NCI-H187 (cell line): ENCODE measurements at regions not wholly inside any gene's neighbourhood (a gene's known extent, or its start where the extent isn't known, plus 50 kb on each side); places are given as distances from the start of the nearest gene placed in this dataset.

Experiments used
- DNase-seq, 2 experiments: peaks; one replicate each; lab custom pipeline; 2025; lab: John Stamatoyannopoulos, UW

DNA sequence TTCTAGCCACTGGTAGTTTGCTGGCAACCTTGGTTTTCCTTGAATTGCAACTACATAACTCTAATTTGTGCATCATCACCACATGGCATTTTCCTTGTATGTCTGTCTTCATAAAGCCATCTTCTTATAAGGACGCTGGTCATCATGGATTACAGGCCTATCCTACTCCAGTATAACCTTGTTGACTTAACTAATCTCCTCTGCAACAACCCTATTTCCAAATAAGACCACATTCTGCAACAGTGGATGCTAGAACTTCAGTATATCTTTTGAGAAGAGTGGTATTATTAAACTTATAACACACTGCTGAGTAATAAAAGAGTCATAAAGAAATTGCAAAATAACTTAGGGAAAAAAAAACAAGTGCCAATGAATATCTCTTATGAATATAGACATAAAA is 511.8 kb upstream of the FOXG1 start:
- DNase-seq: no peak

DNA sequence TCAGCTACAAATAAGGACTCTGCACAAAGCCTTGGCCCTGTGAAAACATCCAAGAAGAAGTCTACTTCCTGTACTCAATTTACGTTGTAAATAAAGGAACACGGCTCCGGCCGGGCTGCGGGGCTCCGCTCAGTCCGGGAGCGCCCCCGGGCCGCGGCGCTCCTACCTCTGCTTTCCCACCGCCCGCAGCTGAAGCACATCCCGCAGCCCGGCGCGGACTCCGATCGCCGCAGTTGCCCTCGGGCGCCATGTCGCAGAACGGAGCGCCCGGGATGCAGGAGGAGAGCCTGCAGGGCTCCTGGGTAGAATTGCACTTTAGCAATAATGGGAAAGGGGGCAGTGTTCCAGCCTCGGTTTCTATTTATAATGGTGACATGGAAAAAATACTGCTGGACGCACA is 502.3 kb upstream of the FOXG1 start:
- no peak for DNase-seq

DNA sequence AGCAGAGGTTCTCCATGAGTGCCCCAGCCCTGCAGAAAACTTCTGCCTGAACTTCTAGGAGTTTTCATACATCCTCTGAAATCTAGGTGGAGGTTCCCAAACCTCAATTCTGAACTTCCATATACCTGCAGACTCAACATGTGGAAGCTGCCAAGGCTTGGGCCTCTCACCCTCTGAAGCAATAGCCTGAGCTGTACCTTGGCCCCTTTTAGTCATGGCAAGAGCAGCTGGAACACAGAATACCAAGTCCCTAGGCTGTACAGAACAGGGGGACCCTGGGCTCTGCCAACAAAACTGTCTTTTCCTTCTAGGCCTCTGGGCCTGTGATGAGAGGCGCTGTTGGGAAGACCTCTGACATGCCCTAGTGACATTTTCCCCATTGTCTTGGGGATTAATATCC is 494.3 kb upstream of the FOXG1 start:
- no peak for DNase-seq

DNA sequence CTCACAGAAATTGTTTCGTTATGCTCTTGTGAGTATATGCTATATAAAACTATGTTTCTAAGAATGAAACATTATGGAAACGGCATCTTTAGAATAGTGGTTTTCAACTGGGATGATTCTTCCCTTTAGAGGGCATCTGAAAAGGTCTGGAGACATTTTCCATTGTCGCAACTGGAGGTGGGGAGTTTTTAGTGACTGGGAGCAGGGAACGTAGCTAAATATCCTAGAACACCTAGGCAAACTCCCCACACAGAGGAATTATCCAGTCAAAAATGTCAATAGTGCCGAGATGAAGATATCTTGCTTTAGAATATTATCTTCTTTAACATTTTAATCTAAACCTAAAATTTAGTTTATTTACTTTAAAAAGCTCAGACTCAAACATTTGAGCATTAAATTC is 486.1 kb upstream of the FOXG1 start:
- no peak for DNase-seq

DNA sequence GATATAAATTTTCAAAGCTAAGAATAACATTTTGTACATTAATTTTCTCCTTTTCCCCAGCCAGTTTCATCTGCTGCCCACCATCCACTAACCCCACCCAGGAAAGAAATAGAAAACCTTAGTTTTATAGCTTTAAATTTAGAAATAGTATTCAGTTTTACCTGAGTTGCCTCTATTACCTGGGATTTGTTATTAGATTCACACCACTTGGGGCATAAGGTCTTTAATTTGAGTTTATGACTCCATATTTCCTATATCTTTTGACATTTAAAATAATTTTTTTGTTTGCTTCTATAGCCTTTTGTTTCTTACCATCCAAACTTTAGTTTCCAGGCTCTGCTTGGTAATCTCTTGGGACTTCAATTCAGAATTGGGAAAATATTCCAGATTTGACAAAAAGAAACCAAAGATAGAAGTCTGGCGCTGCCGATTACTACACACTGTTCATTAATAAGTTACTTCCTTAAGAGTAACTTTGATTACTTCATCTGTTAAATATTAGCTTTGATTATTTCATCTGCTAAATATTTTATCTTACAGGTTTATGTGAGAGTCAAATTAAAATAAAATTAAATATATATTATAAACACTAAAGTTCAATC is 485.5 kb upstream of the FOXG1 start:
- DNase-seq: no peak

DNA sequence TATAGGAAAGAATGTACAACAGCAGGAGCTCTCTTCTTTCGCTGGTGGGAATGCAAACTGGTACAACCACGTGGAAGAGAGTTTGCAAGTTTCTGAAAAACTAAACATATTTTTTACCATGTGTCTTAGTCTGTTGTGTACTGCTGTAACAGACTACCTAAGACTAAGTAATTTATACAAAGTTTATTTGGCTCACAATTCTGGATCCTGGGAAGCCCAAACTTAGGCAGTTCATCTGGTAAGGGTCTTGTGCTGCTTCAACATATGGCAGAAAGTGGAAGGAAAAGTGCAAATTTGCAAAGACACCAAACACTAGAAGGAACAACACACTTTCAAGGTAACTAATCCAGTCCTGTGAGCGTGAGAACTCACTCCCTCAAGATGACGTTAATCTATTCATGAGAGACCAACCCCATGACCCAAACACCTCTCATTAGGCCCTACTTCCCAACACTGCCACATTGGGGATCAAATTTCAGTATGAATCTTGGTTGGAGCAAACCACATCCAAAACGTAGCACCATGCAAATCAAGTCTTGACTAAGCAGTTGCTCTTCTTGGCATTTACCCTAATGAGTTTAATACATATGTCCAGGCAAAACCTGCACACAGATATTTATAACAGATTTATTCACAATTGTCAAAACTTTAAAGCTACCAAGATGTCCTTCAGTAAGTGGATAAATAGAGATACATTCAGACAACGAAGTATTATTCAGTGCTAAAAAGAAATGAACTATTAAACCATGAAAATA is 481.9 kb upstream of the FOXG1 start:
- no peak for DNase-seq

DNA sequence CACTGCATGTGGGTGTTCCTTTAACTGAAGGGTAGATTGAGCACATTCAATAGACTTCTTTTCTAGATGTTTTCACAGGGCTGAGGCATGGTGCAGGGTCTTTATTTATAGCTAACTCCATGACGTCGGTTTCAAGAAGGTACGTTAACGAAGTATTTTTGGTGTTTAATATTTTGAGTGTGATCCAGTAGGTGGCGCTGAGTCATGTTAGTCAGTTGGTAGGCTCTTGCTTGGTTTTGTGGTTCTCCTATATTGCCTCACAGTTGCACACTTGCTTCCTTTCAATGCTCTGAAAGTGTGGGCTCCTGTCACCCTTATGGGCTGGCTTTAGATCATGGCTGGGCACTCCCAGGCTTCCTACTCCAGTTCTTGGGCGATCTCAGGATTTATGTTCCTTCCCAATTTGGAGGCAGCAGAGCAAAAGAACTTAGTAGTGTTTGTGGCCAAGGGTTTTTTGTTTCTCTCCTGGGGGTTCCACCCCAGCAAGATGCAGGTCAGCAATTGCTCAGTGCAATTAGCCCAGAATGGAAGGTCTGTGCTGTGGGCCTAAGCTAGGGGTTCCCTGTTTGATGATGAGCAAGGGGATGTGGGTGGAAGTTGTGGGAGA is 471.6 kb upstream of the FOXG1 start:
- no peak for DNase-seq

DNA sequence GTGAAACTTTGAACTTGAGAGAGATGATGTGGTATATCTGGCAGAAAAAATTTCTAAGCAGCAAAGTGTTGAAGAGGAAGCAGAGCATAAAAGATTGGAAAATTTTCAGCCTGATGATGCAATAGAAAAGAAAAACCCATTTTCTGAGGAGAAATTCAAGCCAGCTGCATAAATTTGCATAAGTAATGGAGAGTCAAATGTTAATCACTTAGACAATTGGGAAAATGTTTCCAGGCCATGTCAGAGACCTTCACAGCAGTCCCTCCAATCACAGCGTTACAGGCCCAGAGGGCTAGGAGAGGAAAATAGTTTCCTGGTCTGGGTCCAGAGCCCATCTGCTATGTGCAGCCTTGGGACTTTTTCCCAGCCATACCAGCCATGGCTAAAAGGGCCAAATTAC is 469.0 kb upstream of the FOXG1 start:
- no peak for DNase-seq

DNA sequence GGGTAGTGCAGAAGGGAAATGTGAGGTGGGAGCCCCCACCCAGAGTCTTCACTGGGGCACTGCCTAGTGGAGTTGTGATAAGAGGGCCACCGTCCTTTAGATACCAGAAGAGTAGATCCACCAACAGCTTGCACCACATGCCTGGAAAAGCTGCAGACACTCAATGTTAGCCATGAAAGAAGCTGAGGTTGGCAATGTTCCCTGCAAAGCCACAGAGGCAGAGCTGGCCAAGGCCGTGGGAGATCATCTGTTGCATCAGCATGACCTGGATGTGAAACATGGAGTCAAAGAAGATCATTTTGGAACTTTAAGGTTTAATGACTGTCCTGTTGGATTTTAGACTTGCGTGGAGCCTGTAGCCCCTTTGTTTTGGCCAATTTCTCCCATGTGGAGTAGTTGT is 468.4 kb upstream of the FOXG1 start:
- no peak for DNase-seq

DNA sequence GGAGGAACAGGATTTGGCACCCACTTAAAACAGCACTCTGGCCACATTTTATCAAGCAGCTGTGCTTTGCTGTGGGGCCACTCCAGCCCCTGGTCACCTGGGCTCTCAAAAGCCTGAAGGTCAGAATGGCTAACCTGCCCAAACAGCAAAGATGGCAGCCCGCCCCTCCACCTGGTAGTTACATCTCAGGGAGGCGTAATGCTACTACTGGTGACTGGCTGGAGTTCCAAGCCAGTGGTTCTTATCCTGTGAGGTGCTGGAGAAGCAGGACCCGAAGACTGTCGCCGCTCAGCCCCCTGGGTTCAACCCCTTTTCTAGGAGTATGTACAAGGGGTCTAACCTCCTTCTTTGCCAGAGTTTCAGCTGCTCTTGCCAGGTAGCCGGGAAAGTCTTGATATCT is 467.4 kb upstream of the FOXG1 start:
- DNase-seq: no peak

DNA sequence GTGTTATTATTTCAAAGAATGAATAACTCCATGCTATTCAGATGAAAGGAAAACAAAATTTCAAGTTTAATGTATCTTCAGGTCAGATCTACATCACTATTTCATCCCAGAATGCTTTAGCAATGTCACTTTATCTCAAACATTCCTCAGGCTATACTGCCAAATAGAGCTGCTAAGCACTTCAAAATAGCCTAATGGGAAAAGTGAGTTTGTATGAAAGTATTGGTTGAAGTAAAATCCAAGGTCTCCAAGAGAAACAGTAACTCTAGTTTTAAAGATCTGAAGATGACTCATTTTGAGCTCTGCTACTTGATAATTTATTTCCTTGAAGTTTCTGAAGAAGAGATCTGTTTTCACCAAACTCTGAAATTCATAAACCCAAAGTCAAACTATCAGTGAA is 466.2 kb upstream of the FOXG1 start:
- no peak for DNase-seq

DNA sequence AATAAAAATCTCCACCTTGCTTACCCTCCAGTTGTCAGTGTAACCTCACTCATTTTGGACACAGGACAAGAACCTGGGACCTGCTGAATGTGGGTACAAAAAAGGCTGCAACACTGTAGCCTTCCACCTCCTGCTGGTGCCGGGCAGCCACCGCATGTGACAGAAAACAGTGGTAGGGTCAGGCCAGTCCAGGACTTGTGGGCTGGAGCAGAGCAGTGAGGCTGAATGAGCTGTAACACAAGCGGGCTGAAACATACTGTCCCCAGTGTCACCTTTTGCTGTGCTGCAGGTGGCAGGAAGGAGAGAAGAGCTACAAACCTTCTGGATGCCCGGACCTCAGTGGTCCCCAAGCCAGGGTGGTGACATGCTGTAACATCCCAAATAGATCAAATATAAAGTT is 465.4 kb upstream of the FOXG1 start:
- DNase-seq: no peak

DNA sequence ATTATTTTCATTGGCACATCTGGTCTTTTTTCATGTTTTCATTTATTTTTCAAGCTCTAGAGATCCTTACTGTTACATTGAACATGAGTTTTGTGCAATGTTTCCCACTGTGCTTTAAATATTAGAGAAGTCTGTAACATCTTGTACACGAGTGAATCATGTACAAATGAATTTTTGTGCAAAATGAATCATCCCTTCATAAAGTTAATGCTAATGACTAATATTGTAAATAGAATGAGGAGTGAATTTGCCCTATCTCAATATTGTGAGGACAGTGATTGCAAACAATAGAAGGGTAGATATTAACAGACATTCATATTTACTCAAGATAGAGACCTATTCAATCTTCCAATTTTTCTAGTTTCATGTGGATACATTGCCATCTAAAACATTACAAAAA is 463.3 kb upstream of the FOXG1 start:
- no peak for DNase-seq

DNA sequence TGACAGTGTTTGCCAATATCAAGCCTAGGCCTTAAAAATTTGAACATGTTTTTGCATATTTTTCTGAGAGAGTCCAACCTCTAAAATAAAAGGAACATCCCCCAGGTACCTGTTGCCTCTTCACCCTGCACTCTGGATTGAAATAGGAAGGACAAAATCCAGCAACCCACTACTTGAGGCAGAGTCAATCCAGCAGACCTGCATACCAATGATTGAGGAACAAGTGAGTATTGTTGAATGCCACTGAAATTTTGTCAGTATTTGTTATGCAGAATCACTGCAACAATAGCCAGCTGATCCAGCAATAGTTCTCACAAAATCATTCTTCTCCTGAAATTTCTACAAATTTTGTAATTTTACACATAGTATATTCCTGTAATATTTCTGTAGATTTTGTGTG is 460.6 kb upstream of the FOXG1 start:
- DNase-seq: no peak

DNA sequence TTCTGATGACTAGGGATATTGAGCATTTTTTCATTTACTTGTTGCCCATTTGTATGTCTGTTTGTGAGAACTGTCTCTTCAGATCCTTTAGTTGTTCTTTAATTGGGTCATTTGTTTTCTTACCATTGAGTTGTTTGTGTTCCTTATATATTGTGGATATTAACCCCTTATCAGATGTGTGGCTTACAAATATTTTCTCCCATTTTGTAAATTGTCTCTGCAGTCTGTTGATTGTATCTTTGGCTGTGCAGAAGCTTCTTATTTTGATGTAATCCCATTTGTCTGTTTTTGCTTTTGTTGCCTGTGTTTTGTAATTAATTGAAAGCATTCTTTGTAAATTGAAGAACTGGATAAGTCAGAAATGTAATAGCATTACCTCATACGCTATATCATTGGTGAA is 459.1 kb upstream of the FOXG1 start:
- no peak for DNase-seq

DNA sequence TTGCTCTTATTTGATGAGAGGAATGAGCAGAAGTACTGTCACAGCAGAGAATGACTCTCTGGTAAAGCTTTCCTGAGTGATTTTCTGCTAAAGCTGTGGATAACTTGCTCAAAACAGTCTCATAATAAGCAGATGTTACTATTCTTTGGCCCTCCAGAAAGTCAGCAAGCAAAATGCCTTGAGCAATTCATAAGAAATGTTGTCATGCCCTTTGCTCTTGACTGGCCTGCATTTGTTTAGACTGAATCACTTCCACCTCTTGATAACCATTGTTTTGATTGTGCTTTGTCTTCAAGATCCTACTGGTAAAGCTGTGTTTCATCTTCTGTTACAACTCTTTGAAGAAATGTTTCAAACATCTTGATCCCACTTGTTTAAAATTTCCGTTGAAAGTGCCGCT is 457.9 kb upstream of the FOXG1 start:
- no peak for DNase-seq

DNA sequence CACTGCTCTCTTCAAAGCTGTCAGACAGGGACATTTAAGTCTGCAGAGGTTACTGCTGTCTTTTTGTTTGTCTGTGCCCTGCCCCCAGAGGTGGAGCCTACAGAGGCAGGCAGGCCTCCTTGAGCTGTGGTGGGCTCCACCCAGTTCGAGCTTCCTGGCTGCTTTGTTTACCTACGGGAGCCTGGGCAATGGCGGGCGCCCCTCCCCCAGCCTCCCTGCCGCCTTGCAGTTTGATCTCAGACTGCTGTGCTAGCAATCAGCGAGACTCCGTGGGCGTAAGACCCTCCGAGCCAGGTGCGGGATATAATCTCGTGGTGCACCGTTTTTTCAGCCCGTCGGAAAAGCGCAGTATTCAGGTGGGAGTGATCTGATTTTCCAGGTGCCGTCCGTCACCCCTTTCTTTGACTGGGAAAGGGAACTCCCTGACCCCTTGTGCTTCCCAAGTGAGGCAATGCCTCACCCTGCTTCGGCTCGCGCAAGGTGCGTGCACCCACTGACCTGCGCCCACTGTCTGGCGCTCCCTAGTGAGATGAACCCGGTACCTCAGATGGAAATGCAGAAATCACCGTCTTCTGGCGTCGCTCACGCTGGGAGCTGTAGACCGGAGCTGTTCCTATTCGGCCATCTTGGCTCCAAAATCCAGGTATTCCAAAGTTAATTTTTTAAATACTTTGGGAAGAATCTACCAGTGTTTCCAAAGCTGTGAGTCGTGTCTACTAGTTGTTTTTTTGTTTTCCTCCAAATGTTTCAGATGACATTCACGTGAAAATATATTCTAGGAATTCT is 448.5 kb upstream of the FOXG1 start:
- peak in 1 of 2 experiments; percentile 45 for DNase-seq

DNA sequence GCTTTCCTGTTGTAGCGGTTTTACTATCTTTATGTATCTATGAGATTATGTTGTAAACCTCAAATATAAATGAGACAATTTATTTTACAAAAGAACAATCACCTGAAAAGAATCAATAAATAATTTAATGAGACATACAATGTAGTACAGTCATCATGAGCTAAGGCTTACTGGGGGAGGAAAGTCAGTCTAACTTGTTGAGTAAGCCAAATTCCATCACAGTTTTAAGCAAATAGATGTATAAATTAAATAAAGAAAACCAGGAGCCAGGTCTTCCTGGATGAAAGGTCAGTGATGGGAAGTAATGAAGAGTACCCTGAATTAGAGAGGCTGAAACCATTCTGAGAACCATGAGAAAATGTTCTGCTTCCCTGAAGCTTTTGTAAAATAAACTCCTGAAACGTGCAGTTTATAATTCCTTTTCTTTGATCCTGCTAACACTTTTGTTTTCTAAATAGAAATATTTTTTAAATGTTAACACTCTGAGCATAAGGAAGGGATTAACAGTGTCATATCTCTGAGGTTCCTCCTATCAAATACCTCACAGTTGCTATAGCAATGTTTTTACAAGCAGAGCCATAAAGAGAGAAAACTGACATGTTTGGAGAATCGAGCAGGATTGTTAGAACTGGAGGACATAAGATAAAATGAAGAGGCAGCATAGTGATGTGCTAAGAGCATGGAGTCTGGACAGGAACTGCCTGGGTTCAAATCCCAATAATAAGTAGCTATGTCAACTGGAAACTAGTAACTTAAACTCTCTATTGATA is 444.9 kb upstream of the FOXG1 start:
- no peak for DNase-seq

DNA sequence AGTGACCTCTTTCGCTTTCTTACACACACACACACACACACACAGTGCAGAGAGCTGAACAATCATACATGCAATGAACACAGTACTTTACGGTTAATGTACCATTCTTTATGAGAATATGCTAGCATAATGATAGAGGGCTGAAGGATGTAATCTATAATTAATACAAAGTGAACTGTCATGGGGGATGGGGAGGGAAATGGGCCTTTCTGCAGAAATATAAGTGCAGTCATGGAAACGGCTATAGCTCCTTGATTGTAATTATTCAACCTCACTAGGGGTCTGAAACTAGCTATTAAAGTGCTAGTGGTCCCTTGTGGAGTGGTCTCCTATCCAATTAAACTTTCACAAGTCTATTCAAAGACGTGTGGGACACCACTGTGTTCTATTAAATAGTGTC is 443.2 kb upstream of the FOXG1 start:
- DNase-seq: peak in 1 of 2 experiments; percentile 11

DNA sequence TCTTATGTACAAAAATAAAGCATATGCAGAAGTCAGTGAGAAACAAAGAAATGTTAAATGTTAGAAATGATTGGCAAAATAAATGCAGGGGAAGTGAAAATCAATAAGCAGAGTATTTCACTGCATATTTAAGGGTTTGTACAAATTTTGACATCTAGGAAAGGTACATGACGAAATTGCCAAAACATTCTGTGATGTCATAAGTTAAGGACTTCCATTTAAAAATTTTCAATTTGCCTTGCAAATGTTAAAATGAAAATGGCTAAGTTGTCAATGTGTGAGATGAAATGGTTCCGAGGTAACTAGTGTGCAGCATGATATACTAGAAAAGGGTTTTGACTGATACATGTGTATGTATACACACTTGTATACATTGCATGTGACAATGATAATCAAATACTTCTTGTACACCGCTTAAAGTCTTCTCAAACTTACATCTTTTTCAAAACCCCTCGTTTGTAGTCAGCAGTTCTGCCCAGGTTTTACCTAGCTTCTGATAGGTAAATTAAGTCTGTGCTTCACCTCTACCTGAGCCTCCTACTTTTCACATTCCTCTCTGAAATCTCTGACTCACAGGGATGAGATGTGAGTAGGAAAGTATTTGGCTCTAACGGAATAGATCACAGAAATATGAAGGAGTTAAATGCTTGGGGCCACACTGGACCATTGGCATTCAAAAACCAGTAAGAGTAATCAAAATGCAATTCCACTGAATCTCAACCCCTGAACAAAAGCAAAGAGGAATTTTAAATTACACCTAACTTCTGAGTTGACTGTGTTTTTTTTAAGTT is 442.4 kb upstream of the FOXG1 start:
- no peak for DNase-seq

DNA sequence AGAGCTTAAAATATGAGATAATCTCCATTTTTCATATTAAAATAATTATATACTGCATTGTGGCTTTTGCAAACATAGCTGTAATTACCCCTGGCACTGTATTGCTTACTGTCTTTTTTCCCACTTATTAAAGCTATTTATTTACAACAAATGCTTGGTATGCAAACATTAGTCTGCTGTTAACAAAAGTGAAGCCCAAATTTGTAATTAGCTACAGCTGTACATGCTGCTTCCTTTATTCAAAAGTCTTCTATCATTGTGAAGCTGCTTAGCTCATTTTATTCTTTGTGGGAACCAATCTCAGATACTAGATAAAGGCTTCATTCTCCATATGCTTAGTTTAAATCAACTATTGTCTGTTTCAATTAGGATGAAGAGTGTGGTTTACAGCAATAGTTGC is 425.8 kb upstream of the FOXG1 start:
- no peak for DNase-seq
